GM21381 (cell line): ENCODE measurements at regions not wholly inside any gene's neighbourhood (a gene's known extent, or its start where the extent isn't known, plus 50 kb on each side); places are given as distances from the start of the nearest gene placed in this dataset.
"Not testable (repeated sequence)": the region's sequence is repeated elsewhere in the genome, so short reads cannot be mapped to it uniquely, and the experiment has no call there.

Experiments used
- ATAC-seq: cut with Tn5 transposase; IDR thresholded peaks from one replicate; pipeline ENCODE4 v1.9.1; 2021; ENCODE audit warnings: mild to moderate bottlenecking, moderate library complexity; ENCODE audit not compliant: unreplicated experiment

DNA sequence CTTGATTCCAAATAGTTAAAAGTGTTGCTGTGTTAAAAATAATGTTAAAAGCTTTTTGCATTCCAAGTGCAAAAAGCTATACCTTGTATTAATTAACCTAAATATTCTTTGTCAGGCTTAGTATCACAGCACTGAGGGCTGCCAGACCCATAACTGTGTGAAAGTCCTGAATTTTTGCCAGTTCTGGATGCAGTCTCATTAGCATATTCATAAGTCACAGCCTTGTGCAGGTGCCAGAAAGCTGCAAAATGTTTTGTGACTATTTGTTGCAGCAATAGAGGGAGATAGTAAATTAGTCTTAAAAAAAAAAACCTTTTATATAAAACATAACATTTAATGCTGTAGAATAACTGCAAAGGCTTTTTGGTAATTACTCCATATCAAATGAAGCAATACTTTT, 56.6 kb downstream of the SLITRK1 start:
- ATAC-seq: no peak

DNA sequence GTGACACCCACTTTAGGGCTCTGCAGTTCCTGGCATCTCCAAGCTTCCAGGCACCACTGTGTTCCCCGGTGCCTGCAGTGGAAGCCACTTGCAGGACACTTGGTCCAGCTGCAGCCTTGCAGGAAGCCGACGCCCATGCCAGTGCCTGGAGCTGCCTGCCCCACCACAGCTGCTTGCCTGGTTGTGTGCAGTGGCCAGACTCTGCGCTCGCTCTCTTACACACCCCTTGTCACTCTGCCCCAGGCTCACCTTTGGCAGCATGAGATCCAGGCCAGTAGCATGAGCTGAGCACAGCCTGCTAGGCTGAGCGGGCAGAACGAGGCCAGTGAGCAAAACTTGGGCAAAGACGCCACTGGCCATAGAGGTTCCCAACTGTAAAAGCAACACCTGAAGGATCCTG, 57.7 kb downstream of the SLITRK1 start:
- ATAC-seq: no peak

DNA sequence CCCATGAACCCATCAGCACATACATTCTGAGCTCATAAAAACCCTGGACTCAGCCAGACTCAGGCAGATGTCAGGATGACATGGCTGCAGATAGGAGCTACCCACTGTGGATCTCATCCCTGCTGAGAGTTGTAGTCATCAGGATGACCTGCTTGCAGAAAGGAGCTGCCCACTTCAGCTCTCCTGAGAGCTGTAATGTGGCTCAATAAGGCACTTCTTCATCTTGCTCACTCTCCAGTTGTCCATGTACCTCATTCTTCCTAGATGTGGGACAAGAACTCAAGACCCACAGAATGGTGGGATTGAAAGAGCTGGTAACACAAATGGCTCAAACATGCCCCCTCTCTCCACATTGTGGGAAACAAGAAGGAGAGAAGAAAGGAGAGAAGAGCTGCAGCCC, 58.2 kb downstream of the SLITRK1 start:
- ATAC-seq: no peak

DNA sequence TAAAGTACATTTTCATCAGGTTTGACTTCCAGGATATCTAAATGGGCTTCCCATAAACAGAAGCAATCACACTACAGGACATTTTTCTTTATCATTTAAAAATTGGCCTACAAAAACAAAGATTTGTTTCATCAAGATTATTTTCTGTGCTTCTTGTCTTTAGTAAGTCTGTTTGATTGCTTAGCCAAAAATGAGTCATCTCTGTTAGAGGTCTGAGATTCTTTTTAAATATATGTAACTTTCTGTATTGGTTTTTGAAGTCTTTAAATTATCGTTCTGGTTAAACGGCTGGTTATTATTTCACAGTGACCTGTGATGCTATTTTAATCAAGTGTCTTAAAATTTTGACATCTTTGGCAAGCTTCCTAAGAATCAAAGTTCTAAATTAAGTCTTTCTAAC, 62.7 kb downstream of the SLITRK1 start:
- ATAC-seq: no peak

DNA sequence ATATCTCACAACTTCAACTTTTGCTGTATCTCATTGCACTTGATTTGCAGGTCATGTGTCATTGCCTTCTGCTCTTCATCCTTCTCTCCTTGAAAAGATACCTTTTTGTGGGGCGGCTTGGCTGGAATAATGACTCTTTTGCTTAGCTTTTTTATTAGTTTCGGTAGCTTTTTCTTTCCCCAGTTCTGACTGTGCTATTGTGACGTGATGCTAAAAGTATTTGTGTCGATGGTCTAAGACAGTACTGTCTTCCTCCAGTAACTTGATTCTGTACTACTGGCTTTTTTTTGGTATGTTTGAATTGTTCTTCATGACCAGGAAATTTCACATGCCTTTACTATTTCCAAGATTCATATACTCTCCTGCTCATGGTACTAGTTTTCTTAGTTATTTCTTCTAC, 63.1 kb downstream of the SLITRK1 start:
- ATAC-seq: no peak

DNA sequence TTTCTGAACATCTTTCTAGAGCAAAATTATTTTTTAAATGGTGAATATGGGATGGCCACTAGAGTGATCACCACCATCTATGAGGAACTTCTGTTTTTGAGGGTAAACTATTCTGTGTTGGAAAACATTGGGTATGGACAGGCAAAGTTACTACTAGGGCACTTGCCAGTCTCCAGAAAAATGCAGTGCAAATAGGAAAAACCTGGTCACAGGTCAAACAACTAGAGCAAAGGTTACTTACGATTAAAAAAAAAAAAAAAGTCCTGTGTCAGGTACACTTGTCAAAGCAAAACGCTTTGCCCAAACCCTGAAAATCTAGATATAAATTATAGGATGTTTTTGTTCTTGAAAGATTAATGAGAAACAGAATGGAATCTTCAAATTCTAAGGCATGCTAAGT, 66.2 kb downstream of the SLITRK1 start:
- ATAC-seq: no peak

DNA sequence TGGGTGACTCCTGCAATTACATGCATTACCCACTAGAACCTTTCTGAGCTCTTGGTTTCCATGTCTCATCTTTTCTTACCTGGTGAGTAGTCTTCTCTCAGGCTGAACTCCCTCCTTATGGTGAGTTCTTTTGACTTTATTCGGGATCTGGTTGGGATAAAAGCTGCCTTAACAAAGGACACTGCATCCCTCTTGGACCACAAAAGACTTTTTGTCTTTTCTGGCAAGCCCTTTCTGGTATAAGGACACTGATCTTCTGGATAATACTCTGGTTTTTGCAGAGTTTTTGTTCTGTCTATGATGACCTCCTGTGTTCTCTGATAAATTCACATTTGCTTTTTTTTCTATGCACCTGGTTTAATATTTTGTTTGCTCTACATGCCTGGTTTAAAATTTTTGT, 66.7 kb downstream of the SLITRK1 start:
- no peak for ATAC-seq

DNA sequence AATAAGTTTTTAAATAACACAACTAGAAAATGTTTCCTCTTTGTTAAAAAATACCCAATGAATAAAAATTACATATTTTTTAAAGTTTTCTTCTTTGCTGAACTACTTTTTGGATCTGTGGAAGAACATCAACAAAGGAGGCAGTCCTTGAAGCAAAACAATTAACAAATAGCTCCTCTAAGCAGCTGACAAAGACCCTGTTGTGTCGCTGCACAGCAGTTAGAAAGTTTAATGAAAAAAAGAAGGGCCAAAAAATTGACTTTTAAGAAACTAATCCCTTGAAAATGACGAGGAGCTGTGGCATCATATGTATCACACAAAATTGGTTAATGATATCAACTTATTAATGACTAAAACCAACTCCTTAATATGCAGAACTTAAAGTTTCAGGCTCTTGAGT, 72.1 kb downstream of the SLITRK1 start:
- ATAC-seq: no peak

DNA sequence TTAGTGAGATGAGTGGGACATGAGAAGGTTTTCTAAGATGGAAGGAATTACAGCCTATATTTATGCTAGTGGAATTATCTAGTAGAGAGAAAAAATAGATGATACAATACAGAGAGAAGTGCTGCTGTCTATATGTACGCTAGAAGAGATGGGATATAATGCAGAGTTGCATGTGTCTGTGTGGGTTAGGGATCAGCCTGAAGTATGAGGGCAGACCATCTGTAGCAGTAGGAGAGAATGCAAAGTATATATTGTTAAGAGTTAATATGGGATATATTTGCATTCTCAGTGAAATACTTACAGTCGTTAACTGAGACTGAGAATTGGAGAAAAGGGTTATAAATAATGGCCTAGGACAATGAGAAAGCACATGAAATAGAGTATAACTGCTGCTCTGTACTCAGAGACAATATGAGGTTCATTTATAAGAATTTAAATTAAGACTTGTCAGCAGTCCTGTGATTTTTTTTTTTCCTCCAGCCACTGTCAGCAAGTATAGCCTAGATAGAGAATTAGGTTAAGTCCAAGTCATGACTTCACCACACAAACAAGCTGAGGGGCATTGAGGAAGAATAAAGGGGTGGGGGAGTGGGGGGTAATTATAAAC, 77.8 kb downstream of the SLITRK1 start:
- no peak for ATAC-seq

DNA sequence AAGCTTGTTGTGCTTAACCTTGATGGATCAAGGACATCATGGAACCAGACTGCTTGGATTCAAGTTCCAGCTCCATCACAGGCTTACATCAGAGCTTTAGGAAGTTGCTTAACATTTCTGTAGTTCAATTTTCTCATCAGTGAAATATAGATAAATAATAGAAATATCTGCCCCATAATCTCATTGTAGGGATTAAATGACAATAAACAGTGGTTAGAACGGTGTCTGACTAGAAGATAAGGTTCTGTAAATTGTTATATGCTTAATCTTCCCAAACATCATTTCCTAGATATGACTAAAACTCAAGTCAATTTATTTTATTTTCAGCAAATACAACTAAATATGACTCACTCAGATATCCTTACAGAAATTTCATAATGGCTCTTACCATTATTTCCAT, 83.5 kb downstream of the SLITRK1 start:
- ATAC-seq: no peak

DNA sequence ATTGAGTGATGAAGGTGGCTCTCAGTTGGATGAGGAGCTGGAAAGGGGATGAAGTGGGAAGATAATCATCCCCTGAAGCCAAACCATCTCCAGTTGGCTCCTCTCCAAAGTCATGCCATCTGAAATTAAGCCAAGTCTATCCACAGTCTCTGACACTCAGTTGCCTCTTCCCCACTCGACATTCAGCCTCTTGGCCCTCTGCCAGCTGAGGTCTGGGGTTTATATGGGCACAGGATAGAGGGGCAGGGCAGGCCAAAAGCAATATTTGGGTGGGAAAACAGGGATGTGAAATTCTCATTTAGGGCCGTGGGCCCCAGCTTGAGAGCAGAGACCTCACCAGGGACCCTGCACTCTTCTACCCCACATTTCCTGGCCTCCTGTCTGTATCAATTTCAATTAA, 85.9 kb downstream of the SLITRK1 start:
- ATAC-seq: no peak

DNA sequence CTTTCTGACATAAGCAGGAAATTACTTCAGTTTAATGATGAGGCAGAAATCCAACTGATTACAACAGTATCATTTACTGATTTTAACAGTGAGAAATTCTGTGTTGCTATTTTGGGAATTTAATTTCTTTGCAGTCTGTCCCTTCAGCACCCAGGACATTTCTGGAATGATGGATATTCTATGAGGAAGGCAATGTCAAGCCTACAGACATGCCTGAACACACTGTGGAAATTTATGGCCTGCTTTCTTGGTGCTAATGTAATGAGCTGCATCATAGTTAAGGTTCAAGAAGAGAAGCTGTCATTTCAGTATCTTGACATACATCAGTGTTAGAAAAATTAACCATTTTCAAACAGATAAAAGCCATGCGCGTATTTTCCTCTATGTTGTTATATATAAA, 87.7 kb downstream of the SLITRK1 start:
- ATAC-seq: no peak

DNA sequence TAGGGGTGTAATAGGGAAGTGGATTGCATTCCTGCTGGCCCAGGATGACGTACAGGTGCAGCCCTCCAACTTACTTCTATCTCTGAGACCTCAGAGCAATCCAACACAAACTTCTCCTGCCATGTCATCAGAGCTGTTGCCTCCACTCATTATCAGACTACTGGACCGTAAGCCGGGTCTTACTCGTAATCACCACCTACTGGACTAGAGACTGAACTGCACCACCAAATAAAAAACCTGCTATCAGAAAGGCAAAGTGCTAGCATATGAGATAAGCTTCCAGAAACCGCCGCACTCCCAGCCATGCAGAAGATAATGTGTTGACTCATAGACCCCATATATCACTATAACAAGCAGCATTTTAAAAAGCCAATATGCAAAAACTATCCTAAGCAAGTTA, 102.0 kb downstream of the SLITRK1 start:
- no peak for ATAC-seq

DNA sequence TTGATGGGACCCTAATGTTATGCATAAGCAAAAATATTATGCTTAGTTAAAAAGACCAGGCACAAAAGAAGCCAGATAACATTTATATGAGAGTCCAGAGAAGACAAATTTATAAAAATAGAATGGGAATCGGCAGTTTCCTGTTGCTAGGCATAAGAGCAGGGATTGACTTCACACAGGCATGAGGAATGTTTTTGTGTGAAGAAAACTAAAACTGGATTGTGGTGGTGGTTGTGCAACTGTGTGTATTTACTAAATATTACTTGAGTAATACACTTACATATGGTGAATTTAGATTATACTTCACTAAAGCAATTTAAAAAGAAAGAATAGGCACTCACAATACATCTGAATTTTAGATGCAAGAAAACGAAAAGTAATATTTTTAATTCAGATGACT, 108.3 kb downstream of the SLITRK1 start:
- no peak for ATAC-seq

DNA sequence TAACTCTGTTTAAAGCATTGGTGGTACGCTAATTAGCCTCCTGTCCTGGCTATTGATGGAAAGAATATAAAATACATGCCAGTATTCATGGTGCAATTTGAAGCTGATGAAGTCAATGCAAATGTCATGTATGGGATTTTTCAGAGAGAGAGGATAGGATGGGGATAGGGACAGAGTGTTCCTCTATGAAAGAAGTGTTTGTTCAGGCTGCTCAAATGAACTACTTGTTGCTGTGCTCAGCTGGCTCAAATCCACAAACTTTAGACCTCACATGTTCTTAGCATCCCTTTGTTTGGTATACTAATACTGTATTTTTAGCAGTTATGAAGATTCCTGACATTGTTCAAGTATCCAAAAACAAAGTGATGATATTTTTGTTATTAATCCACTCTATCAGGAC, 116.5 kb downstream of the SLITRK1 start:
- no peak for ATAC-seq

DNA sequence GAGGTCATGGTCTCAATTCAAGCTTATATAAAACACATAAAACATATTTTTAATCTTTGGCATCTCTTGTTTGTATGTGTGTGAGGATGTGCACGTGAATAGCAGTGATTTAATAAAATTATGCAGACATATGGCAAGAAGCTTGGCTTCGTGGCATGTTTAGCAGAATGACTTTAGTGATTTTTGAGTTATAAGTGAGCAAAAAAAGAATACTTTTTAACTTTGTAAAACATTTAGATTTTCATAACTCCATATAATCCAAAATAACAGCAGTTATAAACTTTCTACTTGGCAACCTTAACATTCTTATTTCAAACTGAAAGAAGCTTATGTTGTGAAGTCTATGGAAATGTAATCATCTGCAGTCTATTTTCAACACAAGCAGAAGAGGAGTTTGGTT, 120.6 kb downstream of the SLITRK1 start:
- ATAC-seq: no peak

DNA sequence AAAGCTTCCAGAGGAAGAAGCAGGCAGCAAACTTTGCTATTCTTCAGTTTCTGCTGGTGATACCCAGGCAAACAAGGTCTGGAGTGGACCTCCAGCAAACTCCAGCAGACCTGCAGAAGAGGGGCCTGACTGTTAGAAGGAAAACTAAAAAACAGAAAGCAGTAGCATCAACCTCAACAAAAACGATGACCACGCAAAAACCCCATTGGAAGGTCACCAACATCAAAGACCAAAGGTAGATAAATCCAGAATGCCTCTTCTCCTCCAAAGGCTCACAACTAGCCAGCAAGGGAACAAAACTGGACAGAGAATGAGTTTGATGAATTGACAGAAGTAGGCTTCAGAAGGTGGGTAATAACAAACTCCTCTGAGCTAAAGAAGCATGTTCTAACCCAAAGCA, 127.1 kb downstream of the SLITRK1 start:
- not testable (repeated sequence) for ATAC-seq

DNA sequence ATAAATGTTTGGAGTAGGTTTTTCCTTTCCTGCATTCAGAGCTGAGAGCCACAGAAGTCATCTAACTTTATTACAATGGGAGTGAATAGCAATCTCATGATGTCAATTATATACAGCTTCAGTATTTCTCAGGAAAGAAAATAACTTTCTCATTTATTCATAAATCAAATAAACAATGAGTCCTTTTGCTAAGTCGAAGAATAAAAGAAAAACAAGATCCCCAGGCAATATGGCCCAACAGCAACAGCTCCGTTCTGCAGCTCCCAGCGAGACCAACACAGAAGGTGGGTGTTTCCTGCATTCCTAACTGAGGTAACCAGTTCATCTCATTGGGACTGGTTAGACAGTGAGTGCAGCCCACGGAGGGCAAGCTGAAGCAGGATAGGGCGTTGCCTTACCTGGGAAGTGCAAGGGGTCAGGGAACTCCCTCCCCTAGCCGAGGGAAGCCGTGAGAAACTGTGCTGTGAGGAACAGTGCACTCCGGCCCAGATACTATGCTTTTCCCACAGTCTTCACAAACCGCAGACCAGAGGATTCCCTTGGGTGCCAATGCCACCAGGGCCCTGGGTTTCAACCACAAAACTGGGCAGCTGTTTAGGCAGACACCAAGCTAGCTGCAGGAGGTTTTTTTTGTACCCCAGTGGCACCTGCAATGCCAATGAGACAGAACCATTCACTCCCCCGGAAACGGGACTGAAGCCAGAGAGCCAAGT, 128.2 kb downstream of the SLITRK1 start:
- ATAC-seq: no peak

DNA sequence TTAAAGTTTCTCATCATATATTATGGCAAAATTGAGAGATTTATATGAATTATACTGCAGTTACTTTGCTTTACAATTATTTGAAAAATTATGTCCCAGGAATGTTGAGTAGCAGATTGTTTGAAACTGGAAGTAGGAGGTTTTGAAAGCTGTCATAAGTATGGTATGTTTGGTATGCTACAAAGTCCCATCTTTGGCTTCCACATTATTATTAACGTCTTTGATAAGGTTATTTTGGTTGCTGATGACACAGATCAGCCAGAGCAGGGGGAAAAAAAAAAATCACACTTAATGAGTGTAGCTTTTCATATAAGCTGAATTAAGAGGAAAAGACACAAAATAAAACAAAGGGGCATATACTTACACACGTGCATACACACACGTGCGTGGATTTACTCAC, 130.1 kb downstream of the SLITRK1 start:
- ATAC-seq: no peak

DNA sequence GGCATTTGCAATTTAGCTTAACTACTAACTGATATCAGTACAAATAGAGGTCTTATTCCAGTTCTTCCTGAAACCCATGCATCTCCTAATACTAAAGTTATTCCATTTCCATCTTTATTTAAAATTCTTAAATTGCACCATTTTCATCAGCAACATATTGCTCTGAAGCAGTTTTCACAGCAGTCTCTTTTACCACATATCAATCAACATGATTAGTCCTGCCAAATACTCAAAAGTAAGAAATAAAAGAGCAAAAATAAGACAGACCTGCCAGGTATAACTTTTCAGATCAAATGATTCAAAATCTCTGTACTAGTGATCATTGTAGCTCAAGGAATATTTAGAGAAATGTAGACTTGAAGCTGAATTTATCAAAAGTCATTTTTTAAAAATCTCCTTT, 141.7 kb downstream of the SLITRK1 start:
- ATAC-seq: no peak

DNA sequence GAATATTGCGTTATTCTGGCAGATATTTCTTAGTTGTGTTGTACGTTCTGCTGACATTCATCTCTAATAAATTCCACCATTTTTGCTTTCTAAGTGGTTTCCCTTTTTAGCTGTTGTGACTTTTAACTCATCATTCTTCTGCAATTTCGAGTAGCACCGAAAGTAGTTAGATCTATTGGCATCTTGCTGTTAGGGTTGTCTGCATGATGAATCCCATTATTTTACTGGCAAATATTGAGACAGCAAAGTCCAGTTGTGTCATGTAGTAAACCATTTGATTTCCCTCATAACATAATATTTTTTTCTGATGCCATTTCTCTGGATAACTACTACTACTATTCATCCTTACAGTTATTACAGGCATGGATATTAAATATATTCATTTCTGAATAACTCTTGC, 143.9 kb downstream of the SLITRK1 start:
- ATAC-seq: no peak

DNA sequence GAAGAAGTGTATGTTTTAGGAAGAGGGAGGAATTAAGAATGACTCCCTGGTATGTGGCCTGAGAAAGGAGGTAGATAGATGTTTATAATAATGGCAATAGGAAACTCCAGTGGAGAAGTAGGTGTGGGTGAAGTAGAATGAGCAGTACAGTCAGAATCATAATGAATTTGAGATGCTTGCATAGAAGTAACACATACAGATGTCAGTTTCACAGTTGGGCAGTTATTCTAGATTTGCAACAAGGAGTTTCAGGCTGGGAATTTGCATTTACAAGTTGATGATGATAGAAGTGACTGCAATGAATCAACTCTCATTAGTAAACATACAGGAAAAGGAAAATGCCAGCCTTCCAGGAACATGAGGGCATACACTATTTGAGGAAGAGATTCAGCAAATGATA, 149.0 kb downstream of the SLITRK1 start:
- ATAC-seq: no peak

DNA sequence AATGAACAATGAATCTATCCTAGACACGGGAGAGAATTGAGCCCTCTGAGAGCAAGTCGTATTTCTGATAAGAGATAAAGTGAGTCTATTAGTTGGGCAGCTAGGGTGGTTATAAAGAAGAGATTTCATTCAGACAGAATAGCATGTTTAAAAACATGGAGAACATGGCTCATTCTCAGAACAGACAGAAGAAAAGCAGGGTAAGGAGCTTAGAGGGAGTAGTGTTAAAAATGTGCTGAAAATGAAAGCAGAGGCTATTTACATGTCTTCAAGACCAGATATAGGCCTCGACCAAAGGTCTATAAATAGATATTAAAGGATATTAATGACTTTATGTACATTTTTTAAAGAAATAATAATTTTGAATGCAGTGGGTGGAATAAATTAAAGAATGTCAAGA, 149.5 kb downstream of the SLITRK1 start:
- no peak for ATAC-seq
